HG03045 (cell line): ENCODE measurements at regions not wholly inside any gene's neighbourhood (a gene's known extent, or its start where the extent isn't known, plus 50 kb on each side); places are given as distances from the start of the nearest gene placed in this dataset.

Experiments used
- ATAC-seq: cut with Tn5 transposase; IDR thresholded peaks from one replicate; pipeline ENCODE4 v1.9.1; 2021; ENCODE audit warnings: mild to moderate bottlenecking, moderate library complexity; ENCODE audit not compliant: unreplicated experiment

- ATAC-seq, result no peak
Observed at GRCh38 chr5:31049936-31050704, 143.4 kb upstream of the CDH6 start.

DNA sequence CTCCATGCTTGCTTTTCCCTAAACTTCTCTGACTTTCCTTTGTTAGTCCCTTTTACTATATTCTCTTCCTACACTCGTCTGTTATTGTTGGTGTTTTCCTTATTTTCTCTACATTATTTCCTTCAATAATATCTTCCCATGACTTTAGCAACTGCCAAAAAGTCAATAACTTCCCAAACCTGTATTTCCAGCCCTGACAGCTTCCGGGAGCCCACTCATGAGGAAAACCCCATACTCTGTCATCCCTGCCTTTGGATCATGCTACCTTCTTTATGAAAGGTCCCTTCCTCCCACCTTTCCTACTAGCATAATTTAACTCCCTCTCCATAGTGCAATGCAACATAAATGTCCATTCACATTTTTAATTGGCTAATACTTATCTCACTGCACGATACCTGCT lies 144.0 kb upstream of the CDH6 start:
- no peak for ATAC-seq

DNA sequence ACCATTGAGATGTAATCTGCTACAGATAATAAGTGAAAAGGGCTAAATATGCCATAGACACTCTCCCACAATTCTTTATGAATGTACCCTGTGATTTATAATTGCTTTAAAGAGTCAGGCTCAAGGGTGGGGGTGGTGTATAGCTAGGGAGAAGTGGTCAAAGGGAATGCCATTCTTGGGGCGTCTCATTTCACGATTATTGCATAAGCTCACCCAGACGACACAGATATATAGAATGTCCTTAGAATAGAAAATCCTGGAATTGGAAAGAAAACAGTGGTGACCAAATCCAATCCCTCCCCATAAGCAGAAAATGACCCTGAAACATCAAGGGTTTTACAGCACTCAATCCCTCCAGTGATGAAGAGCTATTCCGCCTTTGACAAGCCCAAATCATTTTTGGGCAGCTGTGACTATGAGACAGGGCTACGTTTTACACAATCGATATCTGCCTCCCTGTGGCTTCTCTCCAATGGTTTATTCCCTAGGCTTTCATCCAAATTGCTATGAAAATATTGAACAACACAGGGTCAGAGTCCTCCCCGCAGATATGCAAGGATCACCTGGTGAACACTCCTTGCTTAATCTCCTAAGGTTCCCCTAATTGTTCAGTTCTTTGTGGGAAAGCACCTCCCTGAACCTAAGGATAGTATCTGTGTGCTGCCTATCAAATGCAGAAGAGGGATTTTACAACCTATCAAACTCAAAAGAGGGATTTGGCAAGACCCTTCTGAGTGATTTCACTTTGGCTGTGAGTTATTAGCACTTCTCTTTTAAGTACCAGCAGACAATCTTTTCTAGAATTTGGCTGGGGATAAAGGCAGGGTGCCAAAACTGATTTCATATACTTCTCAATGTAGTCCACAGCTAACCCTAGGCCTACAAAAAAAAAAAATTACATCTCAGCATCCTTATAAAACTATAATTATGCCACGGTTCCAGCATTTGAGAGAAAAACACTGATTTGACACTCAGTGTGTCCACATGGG lies 144.9 kb upstream of the CDH6 start:
- no peak for ATAC-seq

GRCh38 chr5:31047621-31048020 lies 145.9 kb upstream of the CDH6 start:
- ATAC-seq, result no peak

GRCh38 chr5:31047007-31047406 lies 146.5 kb upstream of the CDH6 start:
- ATAC-seq, result no peak

GRCh38 chr5:31036411-31036810 lies 157.1 kb upstream of the CDH6 start:
- no peak for ATAC-seq

GRCh38 chr5:31033295-31033694 lies 160.2 kb upstream of the CDH6 start:
- no peak for ATAC-seq

DNA sequence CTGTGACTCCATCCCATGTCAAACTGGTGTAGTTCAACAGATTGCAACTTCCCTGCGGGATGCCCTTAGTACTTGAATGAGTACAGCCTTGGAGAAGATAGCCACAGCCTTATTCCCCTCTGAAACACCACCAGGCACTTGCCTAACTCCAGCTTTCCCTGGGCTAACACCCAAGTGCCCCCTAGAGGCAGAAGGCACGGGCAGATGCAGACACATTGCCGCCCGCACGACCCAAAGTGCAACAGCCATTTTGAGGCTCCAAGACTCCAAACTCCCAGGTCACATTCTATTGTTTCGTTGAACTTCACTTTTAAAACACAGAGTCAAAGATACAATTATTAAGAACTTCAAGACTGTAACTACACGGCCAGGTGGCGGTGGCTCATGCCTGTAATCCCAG lies 163.6 kb upstream of the CDH6 start:
- ATAC-seq, result no peak

- ATAC-seq, result no peak
Observed at GRCh38 chr5:31027721-31028120, 165.8 kb upstream of the CDH6 start.

- ATAC-seq, result no peak
Observed at GRCh38 chr5:31023105-31023504, 170.4 kb upstream of the CDH6 start.

GRCh38 chr5:31021181-31021624 lies 172.3 kb upstream of the CDH6 start:
- ATAC-seq, result no peak

DNA sequence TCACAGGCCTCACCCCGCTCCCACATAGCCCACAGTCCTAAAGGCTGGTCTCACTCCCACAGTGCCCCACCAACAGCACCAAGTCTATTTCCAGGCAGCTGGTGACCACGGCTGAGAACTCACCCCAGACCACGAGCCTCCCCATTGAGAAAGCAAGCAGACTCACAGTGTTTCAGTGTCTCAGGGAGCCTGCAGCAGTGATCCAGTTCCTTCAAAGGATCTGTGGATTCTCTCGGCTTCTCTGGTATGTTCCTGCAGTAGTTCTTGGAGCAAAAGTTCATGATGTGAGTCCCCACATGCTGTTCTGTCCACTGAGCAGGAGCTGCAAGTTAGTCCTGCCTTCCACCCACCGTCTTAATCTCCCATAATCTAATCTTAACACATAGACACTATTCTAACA lies 185.3 kb upstream of the CDH6 start:
- ATAC-seq, result no peak

DNA sequence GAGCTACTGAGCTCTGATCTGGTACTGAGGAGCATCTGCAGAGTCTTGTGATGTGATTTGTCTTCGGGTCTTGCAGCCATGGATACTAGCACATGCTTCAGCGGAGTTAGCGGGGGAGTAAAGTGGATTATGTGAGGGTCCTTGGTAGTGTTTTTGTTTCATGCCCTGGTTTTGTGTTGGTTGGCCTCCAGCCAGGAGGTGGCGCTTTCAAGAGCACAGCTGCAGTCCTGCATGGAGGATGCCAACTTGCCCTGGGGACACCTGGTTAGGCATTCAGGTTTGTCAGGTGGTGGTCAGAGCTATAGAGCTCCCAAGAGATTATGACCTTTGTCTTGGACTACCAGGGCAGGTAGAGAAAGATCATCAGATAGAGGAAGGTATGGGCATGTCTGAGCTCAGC lies 185.8 kb upstream of the CDH6 start:
- no peak for ATAC-seq

- ATAC-seq, result no peak
Observed at GRCh38 chr5:31000287-31000686, 193.2 kb upstream of the CDH6 start.

DNA sequence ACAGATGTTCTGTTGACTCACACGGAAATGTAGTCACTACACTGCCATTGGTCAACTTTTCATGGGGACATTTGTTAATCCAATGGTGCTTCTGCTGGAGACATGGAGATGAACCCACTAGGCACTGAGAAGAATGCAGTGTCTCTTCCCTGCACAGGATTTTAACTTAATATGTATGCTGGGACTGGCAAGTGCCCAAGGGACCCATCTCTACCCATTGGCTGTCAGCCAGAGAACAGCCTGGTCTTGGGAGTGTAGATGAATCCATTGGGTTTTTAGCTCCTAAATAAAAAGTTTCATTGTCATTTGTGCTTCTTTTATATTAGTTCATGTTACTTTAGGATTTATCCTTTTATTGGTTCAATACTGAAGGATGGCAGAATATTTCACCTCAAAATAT lies 195.8 kb upstream of the CDH6 start:
- ATAC-seq, result no peak

DNA sequence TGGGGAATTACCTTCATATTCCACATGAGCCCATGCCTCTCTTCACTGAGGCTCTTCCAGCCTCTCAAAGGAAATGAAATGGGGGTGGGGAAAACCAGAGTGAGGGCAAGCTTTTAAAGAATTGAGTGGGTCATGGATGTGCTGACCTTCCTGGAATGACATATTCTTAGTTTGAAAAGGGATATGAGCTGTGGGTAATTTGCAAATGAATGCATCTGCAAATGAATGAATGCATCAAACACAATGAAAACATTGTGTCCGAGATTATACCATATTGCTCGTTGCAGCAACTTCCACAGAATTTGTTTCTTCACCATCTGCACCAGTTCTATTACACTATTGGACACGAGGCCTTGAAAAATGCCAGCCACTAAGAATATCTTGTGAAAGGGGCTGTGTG lies 198.6 kb upstream of the CDH6 start:
- no peak for ATAC-seq

GRCh38 chr5:30994176-30994575 lies 199.3 kb upstream of the CDH6 start:
- no peak for ATAC-seq

GRCh38 chr5:30991462-30991861 lies 202.0 kb upstream of the CDH6 start:
- ATAC-seq, result no peak

DNA sequence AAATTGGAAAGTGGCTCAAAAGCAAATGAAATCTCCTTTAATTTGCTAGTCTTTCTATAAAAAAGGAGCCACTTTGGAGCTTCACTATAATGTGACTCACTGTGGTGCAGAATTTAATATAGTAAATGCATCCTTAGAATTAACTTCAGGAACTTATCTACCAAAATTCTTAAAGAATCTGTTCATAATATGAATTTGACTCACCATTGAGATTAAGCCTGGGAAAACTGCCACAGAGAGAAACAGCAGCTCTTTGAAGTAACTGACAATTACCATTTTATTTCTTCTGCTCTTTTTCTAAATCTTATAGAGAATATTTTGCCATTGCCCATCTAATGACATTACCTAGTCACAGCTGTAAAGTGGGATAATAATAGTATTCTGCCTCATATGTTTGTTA lies 211.9 kb upstream of the CDH6 start:
- no peak for ATAC-seq

GRCh38 chr5:30968971-30969370 lies 224.5 kb upstream of the CDH6 start:
- ATAC-seq, result no peak

- ATAC-seq, result no peak
Observed at GRCh38 chr5:30960036-30960435, 233.4 kb upstream of the CDH6 start.

DNA sequence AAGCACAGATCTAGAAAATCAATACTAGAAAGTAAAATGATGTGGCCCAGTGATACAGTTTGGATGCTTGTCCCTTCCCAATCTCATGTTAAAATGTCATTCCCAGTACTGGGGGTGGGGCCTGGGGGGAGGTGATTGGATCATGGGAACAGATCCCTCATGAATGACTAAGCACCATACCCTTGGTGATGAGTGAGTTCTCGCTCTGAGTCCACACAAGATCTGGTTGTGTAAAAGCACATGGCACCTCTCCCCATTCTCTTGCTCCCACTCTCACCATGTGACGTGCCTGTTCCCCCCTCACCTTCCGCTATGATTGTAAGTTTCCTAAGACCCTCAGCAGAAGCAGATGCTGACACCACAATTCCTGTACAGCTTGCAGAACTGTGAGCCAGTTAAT lies 234.2 kb upstream of the CDH6 start:
- ATAC-seq, result no peak
